Small intestine (tissue), 7 donors: ENCODE measurements at regions not wholly inside any gene's neighbourhood (a gene's known extent, or its start where the extent isn't known, plus 50 kb on each side); places are given as distances from the start of the nearest gene placed in this dataset.

Experiments
- DNase-seq, 2 donors: peaks; one replicate each; pipeline versions ENCODE4 v3.0.0 to v3.0.0-alpha.2; 2013
- FAIRE-seq: peaks from 2 replicates; lab custom pipeline; 2012; peaks lifted over from hg19 to GRCh38; lab: Jason Lieb, UNC
- H3K27ac ChIP-seq, 3 donors: one replicate each; pipeline ENCODE4 v1.5.1; 2013; ENCODE audit warnings: low read length in 2 of 3, mild to moderate bottlenecking in 2 of 3, control low read depth in 1 of 3, inconsistent platforms in 1 of 3, low read depth in 1 of 3, moderate library complexity in 1 of 3
- H3K27me3 ChIP-seq, 3 donors: one replicate each; pipeline ENCODE4 v1.6.1; 2013; ENCODE audit warnings: low read length in 3 of 3, inconsistent platforms in 1 of 3; ENCODE audit not compliant: control insufficient read depth in 3 of 3, insufficient read depth in 3 of 3
- H3K36me3 ChIP-seq, 3 donors: one replicate each; pipeline ENCODE4 v1.6.1; 2013; ENCODE audit warnings: low read length in 3 of 3, inconsistent platforms in 1 of 3, low read depth in 1 of 3, mild to moderate bottlenecking in 1 of 3, moderate library complexity in 1 of 3; ENCODE audit not compliant: control insufficient read depth in 3 of 3, insufficient read depth in 2 of 3
- H3K4me1 ChIP-seq, 3 donors: one replicate each; pipeline ENCODE4 v1.6.1; 2013; ENCODE audit warnings: low read length in 2 of 3, inconsistent platforms in 1 of 3, low read depth in 1 of 3, mild to moderate bottlenecking in 1 of 3, moderate library complexity in 1 of 3; ENCODE audit not compliant: control insufficient read depth in 3 of 3, insufficient read depth in 2 of 3
- H3K4me3 ChIP-seq, 3 donors: one replicate each; pipeline ENCODE4 v1.5.1; 2013; ENCODE audit warnings: low read length in 3 of 3, control low read depth in 1 of 3, inconsistent platforms in 1 of 3, low read depth in 1 of 3, mild to moderate bottlenecking in 1 of 3, moderate library complexity in 1 of 3
- H3K9me3 ChIP-seq, 2 donors: one replicate each; pipeline ENCODE4 v1.6.1; 2013; ENCODE audit warnings: low read depth in 1 of 2, low read length in 1 of 2; ENCODE audit not compliant: control insufficient read depth in 2 of 2, insufficient read depth in 1 of 2
- WGBS, 3 donors: extraction: QIAGEN DNeasy Blood & Tissue Kit; methylation state at CpG; one replicate each; pipeline ENCODE4 v1.1.7; 2013; 5-methylcytosine and 5-hydroxymethylcytosine counted together
- donor health status: healthy with polysubstance abuse.
- donor health status: control.
- donor health status: control.
- donor health status: Bipolar disorder and iron deficiency.
- donor health status: healthy.

DNA sequence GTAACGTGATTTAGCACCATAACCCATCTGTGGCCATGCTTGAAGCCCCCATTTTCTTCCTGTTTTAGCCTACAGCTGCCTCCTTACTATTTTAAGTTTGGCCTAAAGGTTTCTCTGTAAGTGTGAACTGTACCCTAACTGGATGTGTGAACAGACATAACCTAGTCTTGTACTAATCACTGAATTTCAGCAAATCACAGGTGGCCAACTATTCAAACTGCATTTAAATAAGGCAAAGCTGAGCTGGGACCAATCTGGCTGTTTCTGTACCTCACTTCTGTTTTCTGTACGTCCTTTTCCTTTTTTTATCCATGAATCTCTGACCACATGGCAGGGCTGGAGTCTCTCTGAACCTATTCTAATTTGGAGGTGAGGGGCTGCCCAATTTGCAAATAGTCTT, 452.7 kb upstream of the HS6ST1 start:
- H3K4me1 ChIP-seq, result peaks cover 0 to 29% (median 0%) of the 10 kb centered on the region in 3 donors
- H3K27me3 ChIP-seq, result no peaks in the 10 kb centered on the region
- no peaks in the 10 kb centered on the region for H3K36me3 ChIP-seq
- no peaks in the 10 kb centered on the region for H3K9me3 ChIP-seq
- DNase-seq (no peak), FAIRE-seq (no peak)
- 67 to 71% (median 70%) methylated on average over 2 of the region's 2 CpGs for WGBS, 3 donors
- H3K4me3 ChIP-seq, result no peak overlapping the region
- H3K27ac ChIP-seq, result no peak overlapping the region

DNA sequence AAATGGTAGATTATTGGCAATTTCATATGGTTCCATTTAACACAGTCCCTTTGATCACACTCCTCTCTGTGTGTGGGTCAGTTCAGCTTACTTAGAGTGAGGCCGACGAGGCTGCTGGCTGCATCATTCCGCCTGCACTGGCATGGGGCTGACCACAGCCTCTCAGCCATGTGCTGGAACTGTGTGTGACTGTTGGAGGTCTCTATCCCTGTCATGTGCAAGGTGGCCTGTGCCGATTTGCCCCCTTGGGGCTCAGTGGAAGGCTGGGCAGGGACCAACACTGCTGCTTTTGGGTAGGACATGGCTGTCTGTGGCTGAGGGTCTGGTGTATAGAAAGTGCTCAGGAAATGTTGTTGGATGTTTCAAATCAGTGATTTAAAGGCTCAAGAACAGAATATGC, 454.0 kb upstream of the HS6ST1 start:
- no peaks in the 10 kb centered on the region for H3K36me3 ChIP-seq
- no peaks in the 10 kb centered on the region for H3K9me3 ChIP-seq
- no peak overlapping the region for H3K27ac ChIP-seq
- H3K4me3 ChIP-seq, result no peak overlapping the region
- H3K27me3 ChIP-seq, result no peaks in the 10 kb centered on the region
- FAIRE-seq, result no peak
- no peak for DNase-seq
- 91 to 94% (median 93%) methylated on average over 4 of the region's 4 CpGs for WGBS, 3 donors
- H3K4me1 ChIP-seq, result peaks cover 0 to 39% (median 0%) of the 10 kb centered on the region in 3 donors

DNA sequence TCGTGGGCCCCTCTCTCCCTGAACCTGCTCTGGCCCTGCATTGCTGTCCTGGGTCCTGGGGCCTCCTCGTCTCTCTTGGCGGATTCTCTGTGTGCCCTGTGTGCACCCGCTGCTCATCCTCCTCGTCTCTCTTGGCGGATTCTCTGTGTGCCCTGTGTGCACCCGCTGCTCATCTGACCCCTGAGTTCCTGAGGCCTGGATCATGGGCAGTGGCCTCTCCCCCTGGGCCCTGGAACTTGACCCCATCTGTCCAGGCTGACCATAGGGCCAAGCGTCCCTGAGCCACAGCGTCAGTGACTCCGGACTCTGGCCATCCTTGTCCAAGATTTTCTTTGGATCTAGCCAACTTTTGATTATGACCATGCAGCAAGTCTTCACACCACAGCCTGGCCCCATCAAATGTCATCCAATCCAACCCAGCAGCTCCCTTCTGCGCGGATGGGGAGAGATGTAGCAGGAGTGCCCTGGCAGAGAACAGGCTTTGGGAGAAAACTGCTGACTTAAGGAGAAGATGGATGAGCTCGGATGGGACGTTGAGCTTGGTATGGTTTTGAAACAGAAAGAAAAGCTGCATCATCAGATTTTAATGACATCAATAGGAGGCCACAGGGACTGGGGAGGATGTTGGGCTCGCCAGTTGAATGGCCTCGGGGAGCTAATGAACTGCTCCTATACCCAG, 455.1 kb upstream of the HS6ST1 start:
- Histone ChIP-seq H3K4me3 (no peak overlapping the region), H3K27me3 (no peaks in the 10 kb centered on the region), H3K4me1 (peaks cover 0 to 46% (median 0%) of the 10 kb centered on the region in 3 donors), H3K9me3 (no peaks in the 10 kb centered on the region), H3K36me3 (no peaks in the 10 kb centered on the region), H3K27ac (peak overlapping the region in 1 of 3 donors; percentile 31)
- FAIRE-seq (no peak), DNase-seq (no peak)
- 80 to 85% (median 81%) methylated on average over 16 of the region's 16 CpGs for WGBS, 3 donors

- H3K36me3 ChIP-seq, result no peaks in the 10 kb centered on the region
- FAIRE-seq (no peak), DNase-seq (peak; percentile 53 to 80)
- peaks cover 0 to 46% (median 0%) of the 10 kb centered on the region in 3 donors for H3K4me1 ChIP-seq
- H3K9me3 ChIP-seq, result no peaks in the 10 kb centered on the region
- H3K27ac ChIP-seq, result peak overlapping the region in 1 of 3 donors; percentile 31
- H3K27me3 ChIP-seq, result no peaks in the 10 kb centered on the region
- 46 to 71% (median 52%) methylated on average over 7 of the region's 7 CpGs for WGBS, 3 donors
- no peak overlapping the region for H3K4me3 ChIP-seq
Observed at GRCh38 chr2:128774320-128775216, 455.9 kb upstream of the HS6ST1 start.

DNA sequence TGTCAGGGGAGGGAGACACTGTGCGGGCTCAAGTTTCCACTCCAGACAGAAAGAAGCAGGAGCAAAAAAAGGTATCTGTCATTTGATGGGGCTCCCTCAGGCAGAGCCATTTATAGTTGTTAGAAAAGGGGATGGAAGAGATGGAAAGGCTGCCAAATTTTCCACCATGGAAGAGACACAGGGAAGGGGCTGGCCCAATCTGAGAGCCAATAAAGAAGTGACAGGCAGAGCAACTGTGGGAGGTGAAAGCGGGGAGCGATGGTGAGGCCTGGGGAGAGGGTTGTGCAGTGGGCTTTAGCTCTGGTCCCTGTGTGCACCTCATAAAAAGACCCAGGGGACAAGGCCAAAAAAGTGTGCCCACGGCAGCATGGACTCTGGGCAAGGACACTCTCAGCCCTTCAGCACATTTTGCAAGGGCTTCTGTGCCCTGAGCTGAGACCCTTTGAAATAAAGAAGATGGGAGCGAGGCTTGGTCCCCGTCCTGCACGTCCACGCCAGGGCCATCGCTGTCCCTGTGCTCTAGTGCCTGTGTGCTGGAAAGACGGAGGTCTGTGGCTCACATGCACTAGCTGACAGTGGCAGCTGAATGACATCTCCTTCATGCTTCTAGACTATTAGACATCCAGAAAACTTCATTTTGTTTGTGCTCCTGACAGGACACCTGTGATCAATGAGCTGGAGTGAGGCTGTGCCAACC, 456.7 kb upstream of the HS6ST1 start:
- H3K4me3 ChIP-seq, result no peak overlapping the region
- FAIRE-seq, result no peak

DNA sequence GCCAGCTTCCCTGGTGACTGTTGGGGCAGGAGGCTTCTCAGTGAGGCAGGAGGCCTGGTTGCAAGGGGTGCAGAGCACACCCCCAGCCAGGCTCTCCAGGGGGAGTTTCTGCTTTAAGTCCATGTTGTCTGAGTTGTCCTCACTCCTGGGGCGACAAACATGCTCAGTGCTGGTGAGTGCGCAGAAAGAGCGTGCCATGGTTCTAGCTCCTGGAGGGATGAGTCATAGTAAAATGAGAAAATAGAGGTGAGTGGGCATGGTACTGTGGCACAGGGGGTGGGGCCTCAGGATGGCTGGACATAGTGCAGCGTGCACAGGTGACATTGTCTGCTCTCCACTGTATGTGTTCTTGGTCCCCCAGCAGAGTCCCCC, 457.2 kb upstream of the HS6ST1 start:
- no peaks in the 10 kb centered on the region for H3K27me3 ChIP-seq
- 88 to 91% (median 91%) methylated on average over 4 of the region's 4 CpGs for WGBS, 3 donors
- H3K4me1 ChIP-seq, result peaks cover 0 to 48% (median 0%) of the 10 kb centered on the region in 3 donors
- H3K4me3 ChIP-seq, result no peak overlapping the region
- DNase-seq (no peak), FAIRE-seq (no peak)
- H3K36me3 ChIP-seq, result no peaks in the 10 kb centered on the region
- no peaks in the 10 kb centered on the region for H3K9me3 ChIP-seq
- no peak overlapping the region for H3K27ac ChIP-seq

More for the DNA sequence above, 456.7 kb upstream of the HS6ST1 start:
- Histone ChIP-seq H3K36me3 (no peaks in the 10 kb centered on the region), H3K27me3 (no peaks in the 10 kb centered on the region), H3K9me3 (no peaks in the 10 kb centered on the region), H3K4me1 (peaks cover 0 to 48% (median 0%) of the 10 kb centered on the region in 3 donors), H3K27ac (peak overlapping the region in 1 of 3 donors; percentile 26)
- 90 to 95% (median 92%) methylated on average over 10 of the region's 10 CpGs for WGBS, 3 donors
- DNase-seq, result no peak

GRCh38 chr2:128776461-128777195, 458.0 kb upstream of the HS6ST1 start:
- 84 to 88% (median 87%) methylated on average over 15 of the region's 15 CpGs for WGBS, 3 donors
- DNase-seq (no peak), FAIRE-seq (no peak)

More at GRCh38 chr2:128776461-128777195, 458.0 kb upstream of the HS6ST1 start:
- Histone ChIP-seq H3K4me1 (peaks cover 0 to 48% (median 0%) of the 10 kb centered on the region in 3 donors), H3K27ac (no peak overlapping the region), H3K27me3 (no peaks in the 10 kb centered on the region), H3K4me3 (no peak overlapping the region), H3K36me3 (no peaks in the 10 kb centered on the region), H3K9me3 (no peaks in the 10 kb centered on the region)
